OCI-LY3 (cell line): ENCODE measurements at regions not wholly inside any gene's neighbourhood (a gene's known extent, or its start where the extent isn't known, plus 50 kb on each side); places are given as distances from the start of the nearest gene placed in this dataset.

Experiments used
- H2AFZ ChIP-seq: fragments of 200-600, 300-600 bp; shearing (Covaris generic); 2 replicates; pipeline ENCODE4 v1.6.0; 2014; ENCODE audit warnings: antibody characterized with exemption, low read depth, low read length
- H3K27ac ChIP-seq: fragments of 200-600, 300-600 bp; sonication (generic); 2 replicates; pipeline ENCODE4 v1.5.1; 2014; ENCODE audit warnings: mild to moderate bottlenecking, low read length, moderate library complexity, mixed read lengths
- H3K27me3 ChIP-seq: fragments of 200-600, 300-600 bp; sonication (generic); 2 replicates; pipeline ENCODE4 v1.6.1; 2014; ENCODE audit warnings: low read depth, low read length, mixed read lengths
- H3K36me3 ChIP-seq: fragments of 200-600, 300-600 bp; sonication (generic); replicated peaks from 2 replicates; pipeline ENCODE3; 2014; ENCODE audit warnings: low read depth, low read length, mixed read lengths
- H3K4me1 ChIP-seq: fragments of 300-600, 200-600 bp; sonication (generic); 2 replicates; pipeline ENCODE4 v1.6.1; 2014; ENCODE audit warnings: low read length, mixed read lengths
- H3K4me2 ChIP-seq: fragments of 200-600, 300-600 bp; sonication (generic); 2 replicates; pipeline ENCODE4 v1.6.1; 2014; ENCODE audit warnings: low read length, mixed read lengths
- H3K4me3 ChIP-seq: fragments of 300-600, 200-600 bp; sonication (generic); 2 replicates; pipeline ENCODE4 v1.5.1; 2014; ENCODE audit warnings: antibody characterized with exemption, mild to moderate bottlenecking, low read length, moderate library complexity
- H3K79me2 ChIP-seq: fragments of 300-600, 200-600 bp; shearing (Covaris generic); 2 replicates; pipeline ENCODE4 v1.6.1; 2014; ENCODE audit warnings: mild to moderate bottlenecking, low read length, mixed read lengths
- H3K9ac ChIP-seq: fragments of 300-600, 200-600 bp; shearing (Covaris generic); 2 replicates; pipeline ENCODE4 v1.6.0; 2014; ENCODE audit warnings: mild to moderate bottlenecking, low read length, moderate library complexity
- H3K9me3 ChIP-seq: fragments of 200-600, 300-600 bp; shearing (Covaris generic); 2 replicates; pipeline ENCODE4 v1.6.1; 2014; ENCODE audit warnings: low read length, mixed read lengths; ENCODE audit not compliant: insufficient read depth
- H4K20me1 ChIP-seq: fragments of 200-600, 300-600 bp; sonication (generic); 2 replicates; pipeline ENCODE4 v1.6.1; 2016; ENCODE audit warnings: low read length, mixed read lengths; ENCODE audit not compliant: insufficient read depth
- CTCF ChIP-seq: fragments of 200-600, 300-600 bp; sonication (generic); IDR thresholded peaks from 2 replicates; pipeline ENCODE4 v1.5.1; 2014; ENCODE audit warnings: antibody characterized with exemption, low read length, low read depth
- EZH2phosphoT487 ChIP-seq: fragments of 200-600 bp; shearing (Covaris generic); IDR thresholded peaks from 2 replicates; pipeline ENCODE4 v1.6.1; 2018; ENCODE audit warnings: antibody characterized with exemption, mixed run types, low read depth

- Histone ChIP-seq H3K79me2 (no peaks in the 10 kb centered on the region), H3K36me3 (no peaks in the 10 kb centered on the region)
Measured at GRCh38 chr2:104736026-104736425, 117.9 kb upstream of the POU3F3 start.

GRCh38 chr2:104741860-104742259 lies 112.1 kb upstream of the POU3F3 start:
- Histone ChIP-seq H3K4me1 (no peaks in the 10 kb centered on the region), H2AFZ (no peak overlapping the region), H3K9me3 (no peaks in the 10 kb centered on the region), H3K27me3 (peaks cover 27% of the 10 kb centered on the region), H3K27ac (no peak overlapping the region), H3K4me3 (no peak overlapping the region), H3K79me2 (no peaks in the 10 kb centered on the region), H4K20me1 (no peaks in the 10 kb centered on the region), H3K4me2 (no peak overlapping the region), H3K36me3 (no peaks in the 10 kb centered on the region), H3K9ac (no peak overlapping the region)
- TF ChIP-seq EZH2phosphoT487 (no peak), CTCF (no peak)

More at GRCh38 chr2:104736026-104736425, 117.9 kb upstream of the POU3F3 start:
- Histone ChIP-seq H3K4me3 (no peak overlapping the region), H3K9ac (no peak overlapping the region), H2AFZ (no peak overlapping the region), H4K20me1 (no peaks in the 10 kb centered on the region), H3K4me2 (no peak overlapping the region), H3K4me1 (no peaks in the 10 kb centered on the region; the same call in 1 of the 2 replicates), H3K27ac (no peak overlapping the region), H3K9me3 (no peaks in the 10 kb centered on the region), H3K27me3 (peaks cover 17% of the 10 kb centered on the region)
- TF ChIP-seq EZH2phosphoT487 (no peak), CTCF (no peak)

GRCh38 chr2:104744537-104744936 lies 109.4 kb upstream of the POU3F3 start:
- Histone ChIP-seq H3K79me2 (no peaks in the 10 kb centered on the region), H3K27ac (no peak overlapping the region), H3K36me3 (no peaks in the 10 kb centered on the region), H3K4me2 (no peak overlapping the region), H3K4me1 (no peaks in the 10 kb centered on the region), H2AFZ (no peak overlapping the region), H3K27me3 (peaks cover 23% of the 10 kb centered on the region), H3K4me3 (no peak overlapping the region), H4K20me1 (no peaks in the 10 kb centered on the region), H3K9ac (no peak overlapping the region), H3K9me3 (no peaks in the 10 kb centered on the region)
- TF ChIP-seq EZH2phosphoT487 = no peak
- TF ChIP-seq CTCF = no peak

GRCh38 chr2:104745846-104746245 lies 108.1 kb upstream of the POU3F3 start:
- Histone ChIP-seq H3K36me3 (no peaks in the 10 kb centered on the region), H3K9ac (no peak overlapping the region), H3K79me2 (no peaks in the 10 kb centered on the region), H3K4me3 (no peak overlapping the region), H3K9me3 (no peaks in the 10 kb centered on the region), H4K20me1 (no peaks in the 10 kb centered on the region), H2AFZ (no peak overlapping the region), H3K27ac (no peak overlapping the region), H3K27me3 (peaks cover 12% of the 10 kb centered on the region), H3K4me1 (no peaks in the 10 kb centered on the region), H3K4me2 (no peak overlapping the region)
- TF ChIP-seq CTCF = no peak
- no peak for TF ChIP-seq EZH2phosphoT487
